Panc1 (cell line): ENCODE measurements at regions not wholly inside any gene's neighbourhood (a gene's known extent, or its start where the extent isn't known, plus 50 kb on each side); places are given as distances from the start of the nearest gene placed in this dataset.

ENCODE experiments used
- TF ChIP-seq, protein P1 (sequence below): fragments of 450-650 bp; IDR thresholded peaks from 2 replicates; pipeline ENCODE4 v1.5.1; 2017; ENCODE audit warnings: mild to moderate bottlenecking
- TF ChIP-seq, protein P2 (sequence below), 2 experiments: IDR thresholded peaks; 2 replicates each; pipeline ENCODE4 v1.6.1; 2011 to 2012; ENCODE audit warnings: low read depth in 2 of 2, control low read depth in 1 of 2, low read length in 1 of 2, mild to moderate bottlenecking in 1 of 2, moderate library complexity in 1 of 2; ENCODE audit not compliant: insufficient read depth in 1 of 2

DNA sequence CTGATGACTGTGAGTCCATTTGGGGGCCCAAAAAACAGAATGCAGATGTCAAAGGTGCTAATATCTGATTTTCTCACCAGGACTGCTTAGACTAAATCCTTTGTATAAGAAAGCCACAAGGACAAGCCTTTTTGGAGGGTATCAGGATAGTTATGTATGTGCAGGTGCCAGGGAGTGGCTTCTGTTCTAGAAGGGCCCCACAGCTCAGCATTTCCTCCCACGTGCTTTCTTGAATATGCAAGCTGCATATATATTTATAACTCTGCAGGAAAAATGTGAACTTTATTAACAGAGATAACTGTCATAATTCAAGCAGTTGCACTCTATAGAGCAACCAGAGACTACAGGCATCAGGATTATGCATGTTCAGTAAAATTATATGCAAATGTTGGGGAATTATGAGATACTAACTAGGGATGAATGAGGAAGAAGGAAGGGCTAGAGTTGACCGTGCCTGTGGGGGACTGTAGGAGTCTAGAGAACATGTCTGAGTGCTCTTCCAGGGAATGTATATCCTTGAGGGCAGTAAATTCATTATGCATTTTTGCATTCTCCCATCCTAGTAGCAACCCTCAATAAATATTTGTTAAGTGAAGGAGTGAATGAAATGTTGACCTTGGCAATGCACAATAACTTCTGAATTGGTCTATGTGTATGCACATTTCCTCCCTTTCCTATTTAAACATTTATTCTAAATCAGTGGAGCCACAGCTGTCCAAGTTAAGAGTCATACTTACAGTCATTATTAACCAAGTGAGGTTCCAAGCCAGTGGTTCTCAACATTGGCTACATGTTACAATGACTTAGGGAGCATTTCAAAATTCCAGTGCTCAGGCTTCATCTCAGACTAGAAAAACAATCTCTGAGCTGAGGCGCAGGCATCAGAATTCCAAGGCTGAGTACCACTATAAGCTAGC, 94.8 kb upstream of the ANKRD28 start:
- TF ChIP-seq, protein P1, sequence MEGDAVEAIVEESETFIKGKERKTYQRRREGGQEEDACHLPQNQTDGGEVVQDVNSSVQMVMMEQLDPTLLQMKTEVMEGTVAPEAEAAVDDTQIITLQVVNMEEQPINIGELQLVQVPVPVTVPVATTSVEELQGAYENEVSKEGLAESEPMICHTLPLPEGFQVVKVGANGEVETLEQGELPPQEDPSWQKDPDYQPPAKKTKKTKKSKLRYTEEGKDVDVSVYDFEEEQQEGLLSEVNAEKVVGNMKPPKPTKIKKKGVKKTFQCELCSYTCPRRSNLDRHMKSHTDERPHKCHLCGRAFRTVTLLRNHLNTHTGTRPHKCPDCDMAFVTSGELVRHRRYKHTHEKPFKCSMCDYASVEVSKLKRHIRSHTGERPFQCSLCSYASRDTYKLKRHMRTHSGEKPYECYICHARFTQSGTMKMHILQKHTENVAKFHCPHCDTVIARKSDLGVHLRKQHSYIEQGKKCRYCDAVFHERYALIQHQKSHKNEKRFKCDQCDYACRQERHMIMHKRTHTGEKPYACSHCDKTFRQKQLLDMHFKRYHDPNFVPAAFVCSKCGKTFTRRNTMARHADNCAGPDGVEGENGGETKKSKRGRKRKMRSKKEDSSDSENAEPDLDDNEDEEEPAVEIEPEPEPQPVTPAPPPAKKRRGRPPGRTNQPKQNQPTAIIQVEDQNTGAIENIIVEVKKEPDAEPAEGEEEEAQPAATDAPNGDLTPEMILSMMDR: no peak
- TF ChIP-seq, protein P2, sequence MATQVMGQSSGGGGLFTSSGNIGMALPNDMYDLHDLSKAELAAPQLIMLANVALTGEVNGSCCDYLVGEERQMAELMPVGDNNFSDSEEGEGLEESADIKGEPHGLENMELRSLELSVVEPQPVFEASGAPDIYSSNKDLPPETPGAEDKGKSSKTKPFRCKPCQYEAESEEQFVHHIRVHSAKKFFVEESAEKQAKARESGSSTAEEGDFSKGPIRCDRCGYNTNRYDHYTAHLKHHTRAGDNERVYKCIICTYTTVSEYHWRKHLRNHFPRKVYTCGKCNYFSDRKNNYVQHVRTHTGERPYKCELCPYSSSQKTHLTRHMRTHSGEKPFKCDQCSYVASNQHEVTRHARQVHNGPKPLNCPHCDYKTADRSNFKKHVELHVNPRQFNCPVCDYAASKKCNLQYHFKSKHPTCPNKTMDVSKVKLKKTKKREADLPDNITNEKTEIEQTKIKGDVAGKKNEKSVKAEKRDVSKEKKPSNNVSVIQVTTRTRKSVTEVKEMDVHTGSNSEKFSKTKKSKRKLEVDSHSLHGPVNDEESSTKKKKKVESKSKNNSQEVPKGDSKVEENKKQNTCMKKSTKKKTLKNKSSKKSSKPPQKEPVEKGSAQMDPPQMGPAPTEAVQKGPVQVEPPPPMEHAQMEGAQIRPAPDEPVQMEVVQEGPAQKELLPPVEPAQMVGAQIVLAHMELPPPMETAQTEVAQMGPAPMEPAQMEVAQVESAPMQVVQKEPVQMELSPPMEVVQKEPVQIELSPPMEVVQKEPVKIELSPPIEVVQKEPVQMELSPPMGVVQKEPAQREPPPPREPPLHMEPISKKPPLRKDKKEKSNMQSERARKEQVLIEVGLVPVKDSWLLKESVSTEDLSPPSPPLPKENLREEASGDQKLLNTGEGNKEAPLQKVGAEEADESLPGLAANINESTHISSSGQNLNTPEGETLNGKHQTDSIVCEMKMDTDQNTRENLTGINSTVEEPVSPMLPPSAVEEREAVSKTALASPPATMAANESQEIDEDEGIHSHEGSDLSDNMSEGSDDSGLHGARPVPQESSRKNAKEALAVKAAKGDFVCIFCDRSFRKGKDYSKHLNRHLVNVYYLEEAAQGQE (IDR thresholded peaks at IDR 0.05; ENCODE audit: insufficient read depth in 1 of 2, low read depth in 2 of 2, low read length in 1 of 2): no peak
